GM18858 (cell line): ENCODE measurements at regions not wholly inside any gene's neighbourhood (a gene's known extent, or its start where the extent isn't known, plus 50 kb on each side); places are given as distances from the start of the nearest gene placed in this dataset.

Experiments used
- ATAC-seq: cut with Tn5 transposase; IDR thresholded peaks from one replicate; pipeline ENCODE4 v1.9.1; 2021; ENCODE audit not compliant: unreplicated experiment

- ATAC-seq = no peak
These were observed 203.5 kb upstream of the GUCY1A2 start for GRCh38 chr11:107221748-107222285.

- ATAC-seq = no peak
These were observed 200.1 kb upstream of the GUCY1A2 start for GRCh38 chr11:107218123-107219013.

- no peak for ATAC-seq
These were observed 199.2 kb upstream of the GUCY1A2 start for GRCh38 chr11:107217444-107217843.

GRCh38 chr11:107215010-107215409 is 196.7 kb upstream of the GUCY1A2 start:
- ATAC-seq = no peak

GRCh38 chr11:107203656-107204055 is 185.4 kb upstream of the GUCY1A2 start:
- ATAC-seq = no peak

- no peak for ATAC-seq
These were observed 184.0 kb upstream of the GUCY1A2 start for GRCh38 chr11:107202241-107202640.

- ATAC-seq = no peak
These were observed 180.3 kb upstream of the GUCY1A2 start for GRCh38 chr11:107198490-107199007.

GRCh38 chr11:107197932-107198331 is 179.7 kb upstream of the GUCY1A2 start:
- ATAC-seq = no peak

GRCh38 chr11:107196732-107197131 is 178.5 kb upstream of the GUCY1A2 start:
- no peak for ATAC-seq

GRCh38 chr11:107184986-107185385 is 166.7 kb upstream of the GUCY1A2 start:
- no peak for ATAC-seq

- ATAC-seq = no peak
These were observed 165.7 kb upstream of the GUCY1A2 start for GRCh38 chr11:107183953-107184352.

- no peak for ATAC-seq
These were observed 164.7 kb upstream of the GUCY1A2 start for GRCh38 chr11:107182978-107183377.

GRCh38 chr11:107180236-107180635 is 162.0 kb upstream of the GUCY1A2 start:
- ATAC-seq = no peak

- no peak for ATAC-seq
These were observed 161.6 kb upstream of the GUCY1A2 start for GRCh38 chr11:107179829-107180228.

GRCh38 chr11:107177106-107177477 is 158.8 kb upstream of the GUCY1A2 start:
- no peak for ATAC-seq

GRCh38 chr11:107176148-107177105 is 158.2 kb upstream of the GUCY1A2 start:
- ATAC-seq = no peak

GRCh38 chr11:107174856-107175255 is 156.6 kb upstream of the GUCY1A2 start:
- no peak for ATAC-seq

GRCh38 chr11:107172996-107173395 is 154.7 kb upstream of the GUCY1A2 start:
- ATAC-seq = no peak

GRCh38 chr11:107157809-107158187 is 139.5 kb upstream of the GUCY1A2 start:
- no peak for ATAC-seq

- ATAC-seq = no peak
These were observed 139.0 kb upstream of the GUCY1A2 start for GRCh38 chr11:107157146-107157808.

- ATAC-seq = no peak
These were observed 133.3 kb upstream of the GUCY1A2 start for GRCh38 chr11:107151579-107151978.
